Activated naive CD4-positive, alpha-beta T cell treated with anti-CD3 and anti-CD28 coated beads, Interleukin-2, amount 50 U/mL, for 24 hours (primary cell): ENCODE measurements at regions not wholly inside any gene's neighbourhood (a gene's known extent, or its start where the extent isn't known, plus 50 kb on each side); places are given as distances from the start of the nearest gene placed in this dataset.
"Not testable (repeated sequence)": the region's sequence is repeated elsewhere in the genome, so short reads cannot be mapped to it uniquely, and the experiment has no call there.

Experiments used
- H3K27ac Mint-ChIP-seq: one replicate; pipeline ENCODE4 v1.8.0; 2021; ENCODE audit warnings: mild to moderate bottlenecking, mixed read lengths
- H3K27me3 Mint-ChIP-seq: one replicate; pipeline ENCODE4 v1.8.0; 2021; ENCODE audit warnings: mixed read lengths
- H3K36me3 Mint-ChIP-seq: one replicate; pipeline ENCODE4 v1.8.0; 2021; ENCODE audit warnings: mixed read lengths
- H3K4me1 Mint-ChIP-seq: one replicate; pipeline ENCODE4 v1.8.0; 2021; ENCODE audit warnings: mixed read lengths
- H3K4me3 Mint-ChIP-seq: one replicate; pipeline ENCODE4 v1.8.0; 2021; ENCODE audit warnings: mild to moderate bottlenecking, mixed read lengths
- H3K9me3 Mint-ChIP-seq: one replicate; pipeline ENCODE4 v1.8.0; 2021; ENCODE audit warnings: mixed read lengths

DNA sequence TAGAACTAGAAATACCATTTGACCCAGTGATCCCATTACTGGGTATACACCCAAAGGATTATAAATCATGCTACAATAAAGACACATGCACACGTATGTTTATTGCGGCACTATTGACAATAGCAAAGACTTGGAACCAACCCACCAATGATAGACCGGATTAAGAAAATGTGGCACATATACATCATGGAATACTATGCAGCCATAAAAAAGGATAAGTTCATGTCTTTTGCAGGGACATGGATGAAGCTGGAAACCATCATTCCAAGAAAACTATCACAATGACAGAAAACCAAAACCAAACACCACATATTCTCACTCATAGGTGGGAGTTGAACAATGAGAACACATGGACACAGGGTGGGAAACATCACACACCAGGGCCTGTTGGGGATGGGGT, 85.0 kb downstream of the IGLL5 start:
- not testable (repeated sequence) for H3K27ac Mint-ChIP-seq, H3K9me3 Mint-ChIP-seq, H3K4me3 Mint-ChIP-seq, H3K4me1 Mint-ChIP-seq, H3K36me3 Mint-ChIP-seq
- peaks cover 28% of the 10 kb centered on the region for H3K27me3 Mint-ChIP-seq

DNA sequence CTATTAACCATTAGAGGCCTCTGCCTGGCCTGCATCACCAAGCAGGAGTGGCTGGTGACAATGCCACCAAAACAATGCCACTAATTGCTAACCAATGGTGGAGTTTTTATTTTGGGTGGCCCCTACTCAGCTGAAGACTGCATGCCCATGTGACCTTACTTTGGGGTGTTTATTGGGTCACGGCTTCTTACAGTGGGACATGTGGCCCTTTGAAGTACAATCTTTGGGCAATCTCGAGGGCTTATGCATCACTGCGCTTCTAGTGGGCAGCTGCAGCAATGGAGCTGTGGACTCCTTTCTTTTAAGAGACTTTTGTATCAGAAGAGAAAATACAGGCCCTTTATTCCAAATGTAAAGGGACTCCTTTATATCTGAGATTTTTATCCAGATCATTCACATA, 85.7 kb downstream of the IGLL5 start:
- Mint-ChIP-seq H3K4me3 (no peak overlapping the region), H3K4me1 (no peaks in the 10 kb centered on the region), H3K36me3 (peaks cover 2% of the 10 kb centered on the region), H3K27me3 (peaks cover 25% of the 10 kb centered on the region), H3K9me3 (no peaks in the 10 kb centered on the region), H3K27ac (no peak overlapping the region)

DNA sequence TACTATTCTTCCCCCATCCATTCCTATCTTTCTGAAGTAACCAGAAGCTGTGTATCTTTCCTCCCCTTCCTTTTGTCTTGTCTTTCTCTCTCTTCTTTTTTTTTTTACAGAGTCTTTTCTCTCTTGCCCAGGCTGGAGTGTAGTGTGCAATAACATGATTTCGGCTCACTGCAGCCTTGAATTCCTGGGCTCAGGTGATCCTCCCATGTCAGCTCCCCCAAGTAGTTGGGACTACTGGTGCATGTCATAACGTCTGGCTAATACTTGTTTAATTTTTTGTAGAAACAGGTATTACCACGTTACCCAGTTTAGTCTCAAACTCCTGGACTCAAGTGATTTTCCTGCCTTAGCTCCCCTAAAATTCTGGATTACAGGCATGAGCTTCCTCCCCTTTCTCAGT, 86.5 kb downstream of the IGLL5 start:
- peaks cover 22% of the 10 kb centered on the region for H3K27me3 Mint-ChIP-seq

GRCh38 chr22:22974795-22975580, 87.4 kb downstream of the IGLL5 start:
- Mint-ChIP-seq H3K4me1 (no peaks in the 10 kb centered on the region), H3K36me3 (no peaks in the 10 kb centered on the region), H3K27me3 (peaks cover 14% of the 10 kb centered on the region), H3K4me3 (no peak overlapping the region), H3K27ac (no peak overlapping the region), H3K9me3 (no peaks in the 10 kb centered on the region)

More for the DNA sequence above, 86.5 kb downstream of the IGLL5 start:
- Mint-ChIP-seq H3K27ac (no peak overlapping the region), H3K4me1 (no peaks in the 10 kb centered on the region), H3K36me3 (peaks cover 2% of the 10 kb centered on the region), H3K4me3 (no peak overlapping the region), H3K9me3 (no peaks in the 10 kb centered on the region)

- no peak overlapping the region for H3K4me3 Mint-ChIP-seq
- no peaks in the 10 kb centered on the region for H3K36me3 Mint-ChIP-seq
Observed at GRCh38 chr22:22976033-22976922, 88.7 kb downstream of the IGLL5 start.

DNA sequence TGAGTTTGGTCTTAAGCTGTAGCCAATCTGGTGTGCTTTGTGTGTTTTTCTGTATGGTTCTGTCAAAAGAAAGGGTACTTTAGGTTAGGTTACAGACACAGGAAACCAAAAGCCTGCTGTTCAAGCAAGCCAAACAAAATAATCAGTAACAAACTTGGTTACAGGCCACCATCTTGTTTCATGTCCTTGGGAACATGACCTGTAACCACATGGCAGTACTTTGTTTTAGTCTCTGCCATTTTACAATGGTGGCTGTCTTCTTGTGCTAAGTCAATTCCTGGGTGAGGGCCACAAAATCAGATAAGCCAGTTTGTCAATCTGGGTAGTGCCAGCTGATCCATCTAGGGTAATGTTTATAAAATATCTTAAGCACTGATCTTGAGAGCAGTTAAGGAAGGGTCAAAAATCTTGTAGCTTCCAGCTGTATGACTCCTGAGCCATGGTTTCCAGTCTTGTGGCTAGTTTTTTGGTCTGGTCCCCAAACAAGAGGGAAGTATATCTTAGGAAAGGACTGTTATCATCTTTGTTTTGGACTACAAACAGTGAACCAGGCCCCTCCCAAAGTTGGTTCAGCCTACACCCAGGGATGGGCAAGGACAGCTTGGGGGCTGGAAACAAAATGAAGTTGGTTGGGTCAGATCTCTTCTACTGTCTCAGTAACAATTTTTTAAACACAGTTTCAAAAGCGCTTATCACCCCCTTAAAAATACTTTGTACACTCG, 90.0 kb downstream of the IGLL5 start:
- Mint-ChIP-seq H3K36me3 (no peaks in the 10 kb centered on the region), H3K9me3 (no peaks in the 10 kb centered on the region), H3K4me3 (no peak overlapping the region), H3K4me1 (no peaks in the 10 kb centered on the region), H3K27me3 (peaks cover 10% of the 10 kb centered on the region), H3K27ac (no peak overlapping the region)

More at GRCh38 chr22:22976033-22976922, 88.7 kb downstream of the IGLL5 start:
- no peaks in the 10 kb centered on the region for H3K4me1 Mint-ChIP-seq
- no peak overlapping the region for H3K27ac Mint-ChIP-seq
- peaks cover 10% of the 10 kb centered on the region for H3K27me3 Mint-ChIP-seq
- no peaks in the 10 kb centered on the region for H3K9me3 Mint-ChIP-seq

GRCh38 chr22:22978637-22979036, 91.0 kb downstream of the IGLL5 start:
- no peaks in the 10 kb centered on the region for H3K36me3 Mint-ChIP-seq
- H3K4me3 Mint-ChIP-seq: no peak overlapping the region
- H3K4me1 Mint-ChIP-seq: peaks cover 7% of the 10 kb centered on the region
- no peaks in the 10 kb centered on the region for H3K9me3 Mint-ChIP-seq
- H3K27me3 Mint-ChIP-seq: peaks cover 10% of the 10 kb centered on the region
- H3K27ac Mint-ChIP-seq: no peak overlapping the region

DNA sequence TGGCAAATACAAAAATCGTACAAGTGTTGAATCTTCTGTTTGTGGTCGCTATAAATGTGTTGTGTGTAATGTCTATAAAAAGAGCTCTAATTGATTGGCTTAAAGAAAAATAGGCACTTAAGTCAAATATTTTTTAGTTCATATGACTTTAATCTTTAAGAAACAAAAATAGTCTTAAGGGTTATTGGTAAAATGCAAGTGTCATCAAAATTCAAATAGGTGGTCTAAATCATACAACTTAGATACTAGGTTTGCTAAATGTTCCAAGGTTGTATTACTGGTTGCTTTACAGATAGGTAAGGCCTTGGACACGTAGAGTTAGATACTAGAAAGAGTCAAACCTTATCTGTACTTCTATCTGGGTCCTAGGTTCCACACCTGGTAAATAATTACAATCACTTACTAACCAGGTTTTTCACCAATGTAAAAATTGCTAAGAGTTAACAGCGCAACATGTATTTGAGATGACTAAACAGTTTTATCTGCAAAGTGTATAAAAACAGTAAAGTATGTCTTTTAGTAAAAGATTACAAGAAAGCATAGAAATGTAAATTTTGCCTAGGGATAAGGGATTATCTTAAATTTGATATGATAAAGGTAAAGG, 91.1 kb upstream of the GNAZ start:
- H3K36me3 Mint-ChIP-seq: no peaks in the 10 kb centered on the region
- no peak overlapping the region for H3K27ac Mint-ChIP-seq
- H3K27me3 Mint-ChIP-seq: peaks cover 8% of the 10 kb centered on the region
- H3K4me3 Mint-ChIP-seq: no peak overlapping the region
- H3K4me1 Mint-ChIP-seq: peaks cover 7% of the 10 kb centered on the region
- no peaks in the 10 kb centered on the region for H3K9me3 Mint-ChIP-seq

DNA sequence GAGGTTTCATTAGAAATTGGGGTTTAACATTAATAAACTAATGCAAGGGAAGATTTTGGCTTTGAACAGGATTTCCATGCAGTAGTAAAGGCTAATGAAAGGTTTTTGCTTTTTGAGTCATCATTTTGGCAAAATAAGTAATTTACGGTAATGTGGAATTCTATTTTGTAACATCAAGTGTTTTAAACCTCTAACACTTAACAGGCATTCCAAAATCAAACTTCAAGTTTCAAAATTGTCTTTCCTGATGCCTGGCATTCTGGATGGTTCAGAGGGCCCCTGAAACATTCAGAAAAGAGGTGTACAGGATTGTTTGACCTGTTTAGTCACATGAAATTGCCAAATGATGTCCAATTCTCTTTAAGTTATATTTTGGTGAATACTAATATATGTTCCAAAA, 90.4 kb upstream of the GNAZ start:
- Mint-ChIP-seq H3K9me3 (no peaks in the 10 kb centered on the region), H3K4me1 (peaks cover 7% of the 10 kb centered on the region), H3K36me3 (no peaks in the 10 kb centered on the region), H3K27me3 (peaks cover 4% of the 10 kb centered on the region), H3K27ac (no peak overlapping the region), H3K4me3 (no peak overlapping the region)

GRCh38 chr22:22981670-22982571, 88.4 kb upstream of the GNAZ start:
- Mint-ChIP-seq H3K27me3 (no peaks in the 10 kb centered on the region), H3K36me3 (peaks cover 2% of the 10 kb centered on the region), H3K27ac (no peak overlapping the region), H3K4me3 (no peak overlapping the region), H3K4me1 (peaks cover 7% of the 10 kb centered on the region), H3K9me3 (no peaks in the 10 kb centered on the region)

DNA sequence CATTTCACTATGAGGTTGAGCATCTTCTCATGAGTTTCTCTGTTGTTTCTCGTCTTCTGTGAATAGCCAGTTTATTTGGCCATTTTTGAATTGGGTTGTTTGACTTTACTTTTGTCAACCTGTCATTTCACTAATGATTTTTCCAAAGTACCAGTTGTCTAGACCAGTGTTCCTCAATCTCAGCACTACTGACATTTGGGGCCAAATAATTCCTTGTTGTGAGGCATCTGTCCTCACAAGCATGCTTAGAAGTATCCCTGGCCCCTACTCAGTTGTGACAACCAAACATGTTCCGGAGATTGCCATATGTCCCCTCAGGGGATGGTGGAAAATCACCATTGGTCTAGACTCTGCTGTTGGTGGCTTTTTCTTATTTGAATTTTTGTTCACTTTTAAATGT, 87.7 kb upstream of the GNAZ start:
- Mint-ChIP-seq H3K36me3 (peaks cover 2% of the 10 kb centered on the region), H3K4me3 (no peak overlapping the region), H3K4me1 (peaks cover 7% of the 10 kb centered on the region), H3K27me3 (no peaks in the 10 kb centered on the region), H3K9me3 (no peaks in the 10 kb centered on the region), H3K27ac (no peak overlapping the region)

GRCh38 chr22:22983123-22983522, 87.2 kb upstream of the GNAZ start:
- no peak overlapping the region for H3K27ac Mint-ChIP-seq
- peaks cover 7% of the 10 kb centered on the region for H3K4me1 Mint-ChIP-seq
- no peaks in the 10 kb centered on the region for H3K9me3 Mint-ChIP-seq
- H3K36me3 Mint-ChIP-seq: peaks cover 2% of the 10 kb centered on the region
- H3K4me3 Mint-ChIP-seq: no peak overlapping the region
- no peaks in the 10 kb centered on the region for H3K27me3 Mint-ChIP-seq

GRCh38 chr22:22983816-22984215, 86.5 kb upstream of the GNAZ start:
- H3K4me3 Mint-ChIP-seq: no peak overlapping the region
- H3K4me1 Mint-ChIP-seq: peaks cover 7% of the 10 kb centered on the region
- no peaks in the 10 kb centered on the region for H3K9me3 Mint-ChIP-seq
- H3K36me3 Mint-ChIP-seq: peaks cover 2% of the 10 kb centered on the region
- H3K27me3 Mint-ChIP-seq: no peaks in the 10 kb centered on the region
- H3K27ac Mint-ChIP-seq: no peak overlapping the region

DNA sequence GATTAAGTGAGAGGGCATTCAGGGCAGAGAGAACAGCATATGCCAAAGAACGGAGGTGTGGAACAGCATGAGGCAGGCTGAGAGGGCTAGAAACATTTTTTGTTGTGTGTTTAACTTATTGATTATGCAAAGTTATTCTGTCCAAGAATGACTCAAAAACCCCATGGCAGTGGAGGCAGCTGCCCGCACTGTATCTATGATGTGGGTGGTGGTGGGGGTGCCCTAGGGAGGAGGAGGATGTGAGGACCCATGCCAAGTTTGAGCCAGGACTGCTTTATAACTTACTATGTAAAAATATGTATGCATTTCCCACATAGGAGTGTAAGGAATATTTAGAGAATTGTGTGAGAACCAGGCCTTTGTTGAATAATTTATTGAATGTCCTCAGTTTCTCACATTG, 85.4 kb upstream of the GNAZ start:
- Mint-ChIP-seq H3K4me3 (no peak overlapping the region), H3K27ac (no peak overlapping the region), H3K27me3 (no peaks in the 10 kb centered on the region), H3K4me1 (peaks cover 7% of the 10 kb centered on the region), H3K9me3 (no peaks in the 10 kb centered on the region), H3K36me3 (peaks cover 2% of the 10 kb centered on the region)
